CD8-positive, alpha-beta memory T cell (primary cell): ENCODE measurements at regions not wholly inside any gene's neighbourhood (a gene's known extent, or its start where the extent isn't known, plus 50 kb on each side); places are given as distances from the start of the nearest gene placed in this dataset.
"Not testable (repeated sequence)": the region's sequence is repeated elsewhere in the genome, so short reads cannot be mapped to it uniquely, and the experiment has no call there.

Experiments
- CTCF ChIA-PET: fragments of 350-600 bp; sonication (Branson Sonifier 250); formaldehyde crosslinking; loops from one replicate; lab custom pipeline; 2021; ENCODE audit warnings: antibody characterized with exemption; lab: Charles Lee
- POLR2A ChIA-PET: fragments of 350-600 bp; sonication (Branson Sonifier 250); formaldehyde crosslinking; loops from one replicate; lab custom pipeline; 2021; ENCODE audit warnings: antibody characterized with exemption; lab: Charles Lee
- DNase-seq, 5 donors: peaks; one replicate each; pipeline versions ENCODE4 v3.0.0 to v3.0.0-alpha.2; 2020 to 2022; ENCODE audit warnings: mixed read lengths in 1 of 5
- H3K27ac ChIP-seq: one replicate; pipeline ENCODE4 v1.7.0; 2013; ENCODE audit warnings: low read depth, mild to moderate bottlenecking, low read length, moderate library complexity
- H3K27me3 ChIP-seq: 2 replicates; pipeline ENCODE4 v1.7.0; 2013; ENCODE audit warnings: low read length, mild to moderate bottlenecking; ENCODE audit not compliant: insufficient read depth, poor library complexity, severe bottlenecking
- H3K36me3 ChIP-seq: 2 replicates; pipeline ENCODE4 v1.7.0; 2013; ENCODE audit warnings: mild to moderate bottlenecking, low read length, moderate library complexity; ENCODE audit not compliant: insufficient read depth
- H3K4me1 ChIP-seq: 2 replicates; pipeline ENCODE4 v1.7.0; 2013; ENCODE audit warnings: mild to moderate bottlenecking, low read length, moderate library complexity; ENCODE audit not compliant: insufficient read depth
- H3K4me3 ChIP-seq: 2 replicates; pipeline ENCODE4 v1.7.0; 2013; ENCODE audit warnings: mild to moderate bottlenecking, low read length
- H3K9me3 ChIP-seq: 2 replicates; pipeline ENCODE4 v1.7.0; 2013; ENCODE audit warnings: mild to moderate bottlenecking, low read length
- H3K27ac Mint-ChIP-seq, 8 donors: one replicate each; pipeline ENCODE4 v1.8.0; 2020 to 2021; ENCODE audit warnings: mixed read lengths in 8 of 8, mild to moderate bottlenecking in 6 of 8, inconsistent platforms in 3 of 8, moderate library complexity in 3 of 8
- H3K27me3 Mint-ChIP-seq, 2 donors: one replicate each; pipeline ENCODE4 v1.8.0; 2020 to 2021; ENCODE audit warnings: mixed read lengths in 2 of 2, mild to moderate bottlenecking in 1 of 2, moderate library complexity in 1 of 2
- H3K36me3 Mint-ChIP-seq, 3 donors: one replicate each; pipeline ENCODE4 v1.8.0; 2020 to 2021; ENCODE audit warnings: mixed read lengths in 3 of 3, inconsistent platforms in 1 of 3, mild to moderate bottlenecking in 1 of 3
- H3K4me1 Mint-ChIP-seq, 3 donors: one replicate each; pipeline ENCODE4 v1.8.0; 2020 to 2021; ENCODE audit warnings: mixed read lengths in 3 of 3, inconsistent platforms in 1 of 3, mild to moderate bottlenecking in 1 of 3
- H3K4me3 Mint-ChIP-seq, 7 donors: one replicate each; pipeline ENCODE4 v1.8.0; 2020 to 2021; ENCODE audit warnings: mixed read lengths in 7 of 7, mild to moderate bottlenecking in 6 of 7, moderate library complexity in 4 of 7, inconsistent platforms in 2 of 7
- H3K9me3 Mint-ChIP-seq, 5 donors: one replicate each; pipeline ENCODE4 v1.8.0; 2020 to 2022; ENCODE audit warnings: mixed read lengths in 5 of 5, mild to moderate bottlenecking in 3 of 5, moderate library complexity in 2 of 5, inconsistent platforms in 1 of 5

DNA sequence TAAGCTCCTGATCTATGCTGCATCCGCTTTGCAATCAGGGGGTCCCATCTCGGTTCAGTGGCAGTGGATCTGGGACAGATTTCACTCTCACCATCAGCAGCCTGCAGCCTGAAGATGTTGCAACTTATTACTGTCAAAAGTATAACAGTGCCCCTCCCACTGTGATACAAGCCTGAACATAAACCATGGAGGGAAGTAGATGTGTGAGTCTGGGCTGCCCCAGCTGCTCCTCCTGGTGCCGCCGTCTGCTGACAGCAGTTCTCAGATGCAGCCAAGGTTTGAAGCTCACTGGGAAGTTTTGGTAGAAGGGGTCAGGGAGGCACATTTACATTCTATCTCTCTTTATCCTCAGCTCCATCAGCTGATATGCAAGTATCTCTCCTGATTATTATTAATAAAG lies 1277.7 kb downstream of the RPIA start:
- POLR2A ChIA-PET, H3K27me3 Mint-ChIP-seq, H3K4me3 ChIP-seq, H3K36me3 ChIP-seq, H3K9me3 Mint-ChIP-seq, H3K4me1 Mint-ChIP-seq, CTCF ChIA-PET, H3K4me3 Mint-ChIP-seq, H3K9me3 ChIP-seq, H3K27ac ChIP-seq, H3K36me3 Mint-ChIP-seq, H3K4me1 ChIP-seq, H3K27me3 ChIP-seq, DNase-seq, H3K27ac Mint-ChIP-seq: not testable (repeated sequence)

DNA sequence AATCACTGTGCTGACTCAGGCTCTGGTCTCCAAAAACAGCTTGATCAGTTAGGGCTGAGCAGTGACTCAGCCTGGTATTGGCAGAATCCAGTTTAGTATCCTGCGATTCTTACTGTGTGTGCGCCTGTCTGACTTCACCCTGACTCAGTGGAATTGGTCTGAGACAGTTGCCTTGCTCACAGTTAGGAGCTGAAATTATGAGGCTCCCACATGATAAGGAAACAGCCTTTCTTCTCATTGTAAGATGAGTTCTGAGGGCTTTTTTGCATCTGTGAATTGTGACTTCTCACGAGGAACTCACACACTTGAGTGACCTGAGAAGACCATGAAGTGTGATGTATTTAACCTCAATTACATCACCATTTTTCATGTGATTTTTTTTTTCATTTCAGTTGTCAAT lies 1282.4 kb downstream of the RPIA start:
- H3K36me3 Mint-ChIP-seq, CTCF ChIA-PET, H3K36me3 ChIP-seq, POLR2A ChIA-PET, H3K9me3 ChIP-seq, H3K27me3 Mint-ChIP-seq, H3K27ac ChIP-seq, H3K27ac Mint-ChIP-seq, DNase-seq, H3K4me1 ChIP-seq, H3K4me3 ChIP-seq, H3K9me3 Mint-ChIP-seq, H3K4me1 Mint-ChIP-seq, H3K4me3 Mint-ChIP-seq, H3K27me3 ChIP-seq: not testable (repeated sequence)

DNA sequence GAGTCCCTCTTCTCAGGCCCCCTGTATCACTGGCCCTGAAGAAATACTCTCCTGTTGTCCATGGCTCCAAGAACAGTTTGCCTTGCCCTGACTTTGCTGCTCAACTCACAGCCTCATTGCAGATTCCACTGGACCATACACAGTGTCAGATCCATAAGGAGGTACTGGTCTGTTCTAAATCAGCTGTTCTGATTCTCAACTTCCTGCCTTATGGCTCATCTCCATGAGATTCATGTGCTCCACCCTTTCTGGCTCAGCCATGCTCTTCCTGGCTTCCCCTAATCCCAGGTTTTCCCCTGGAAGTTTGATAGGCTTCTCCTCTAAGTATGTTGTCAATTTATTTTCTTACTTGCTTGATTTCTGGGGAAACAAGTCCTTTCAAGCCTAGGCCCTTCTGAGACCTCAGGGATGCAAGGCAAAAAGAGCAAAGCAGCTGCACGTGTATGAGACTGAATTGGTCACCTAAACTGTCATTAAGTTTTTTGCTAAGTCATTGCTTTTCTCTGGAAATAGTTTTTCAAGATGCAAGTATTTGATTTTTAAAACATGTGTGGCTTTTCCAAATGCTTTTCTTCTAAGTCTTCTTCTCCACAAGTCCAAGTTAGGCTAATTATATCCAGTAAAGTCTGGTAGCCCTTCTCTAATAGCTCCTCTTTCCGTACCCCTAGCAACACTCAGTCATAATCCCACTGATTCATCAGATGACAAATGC lies 1288.5 kb downstream of the RPIA start:
- H3K9me3 Mint-ChIP-seq, H3K4me3 ChIP-seq, H3K27ac Mint-ChIP-seq, H3K36me3 Mint-ChIP-seq, H3K27me3 Mint-ChIP-seq, CTCF ChIA-PET, H3K27me3 ChIP-seq, H3K4me1 ChIP-seq, POLR2A ChIA-PET, DNase-seq, H3K4me1 Mint-ChIP-seq, H3K4me3 Mint-ChIP-seq, H3K36me3 ChIP-seq, H3K27ac ChIP-seq, H3K9me3 ChIP-seq: not testable (repeated sequence)

DNA sequence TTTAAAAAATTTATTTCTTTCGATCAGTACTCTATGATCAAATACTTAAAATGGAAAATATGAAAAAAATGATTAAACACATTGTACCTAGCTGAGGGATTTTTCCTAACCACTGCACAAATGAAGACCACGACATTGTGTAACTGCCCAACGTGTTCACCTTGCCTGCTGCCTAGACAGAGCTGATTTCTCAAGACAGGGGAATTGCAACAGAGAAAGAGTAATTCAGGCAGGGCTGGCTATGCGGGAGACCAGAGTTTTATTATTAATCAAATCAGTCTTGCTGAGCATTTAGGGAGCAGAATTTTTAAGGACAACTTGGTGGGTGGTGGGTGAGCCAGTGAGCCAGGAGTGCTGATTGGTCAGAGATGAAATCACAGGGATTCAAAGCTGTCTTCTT lies 1290.8 kb downstream of the RPIA start:
- H3K36me3 Mint-ChIP-seq, H3K4me3 ChIP-seq, H3K4me3 Mint-ChIP-seq, H3K4me1 Mint-ChIP-seq, POLR2A ChIA-PET, H3K36me3 ChIP-seq, H3K27me3 ChIP-seq, H3K9me3 Mint-ChIP-seq, H3K27ac ChIP-seq, CTCF ChIA-PET, H3K4me1 ChIP-seq, H3K27ac Mint-ChIP-seq, H3K9me3 ChIP-seq, H3K27me3 Mint-ChIP-seq, DNase-seq: not testable (repeated sequence)

DNA sequence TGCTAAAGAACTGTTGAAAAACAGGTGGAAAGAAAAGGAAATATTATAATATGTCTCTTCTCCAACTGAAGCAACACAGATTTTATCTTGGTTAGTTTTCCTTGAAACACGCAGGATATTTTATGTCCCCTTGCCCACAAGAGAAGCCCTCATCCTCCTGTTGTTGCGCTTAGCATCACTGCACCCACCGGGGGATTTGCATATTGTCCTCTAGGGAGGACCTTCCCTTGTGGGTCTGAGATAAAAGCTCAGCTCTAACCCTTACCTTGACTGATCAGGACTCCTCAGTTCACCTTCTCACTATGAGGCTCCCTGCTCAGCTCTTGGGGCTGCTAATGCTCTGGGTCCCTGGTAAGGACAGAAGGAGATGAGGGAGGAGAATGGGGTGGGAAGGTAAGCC lies 1294.2 kb downstream of the RPIA start:
- DNase-seq, H3K27me3 ChIP-seq, H3K4me3 Mint-ChIP-seq, H3K4me1 ChIP-seq, H3K9me3 Mint-ChIP-seq, H3K27ac ChIP-seq, CTCF ChIA-PET, H3K36me3 ChIP-seq, H3K27me3 Mint-ChIP-seq, H3K4me1 Mint-ChIP-seq, H3K4me3 ChIP-seq, H3K9me3 ChIP-seq, H3K27ac Mint-ChIP-seq, POLR2A ChIA-PET, H3K36me3 Mint-ChIP-seq: not testable (repeated sequence)

DNA sequence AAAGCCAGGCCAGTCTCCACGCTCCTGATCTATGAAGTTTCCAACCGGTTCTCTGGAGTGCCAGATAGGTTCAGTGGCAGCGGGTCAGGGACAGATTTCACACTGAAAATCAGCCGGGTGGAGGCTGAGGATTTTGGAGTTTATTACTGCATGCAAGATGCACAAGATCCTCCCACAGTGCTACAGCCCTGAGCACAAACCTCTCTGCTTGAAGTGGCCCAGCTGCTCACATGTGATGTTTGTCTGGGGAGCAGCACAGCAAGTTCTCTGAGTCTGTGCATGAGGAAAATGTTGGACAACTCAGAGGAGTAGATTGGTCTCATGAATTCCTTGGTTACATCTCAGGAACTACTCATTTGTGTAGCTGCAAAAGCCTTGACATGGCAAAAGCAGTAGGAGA lies 1295.1 kb downstream of the RPIA start:
- H3K36me3 Mint-ChIP-seq, H3K27ac Mint-ChIP-seq, POLR2A ChIA-PET, H3K36me3 ChIP-seq, H3K4me1 Mint-ChIP-seq, H3K4me3 ChIP-seq, DNase-seq, H3K27ac ChIP-seq, H3K4me1 ChIP-seq, H3K4me3 Mint-ChIP-seq, H3K27me3 Mint-ChIP-seq, CTCF ChIA-PET, H3K9me3 Mint-ChIP-seq, H3K27me3 ChIP-seq, H3K9me3 ChIP-seq: not testable (repeated sequence)

DNA sequence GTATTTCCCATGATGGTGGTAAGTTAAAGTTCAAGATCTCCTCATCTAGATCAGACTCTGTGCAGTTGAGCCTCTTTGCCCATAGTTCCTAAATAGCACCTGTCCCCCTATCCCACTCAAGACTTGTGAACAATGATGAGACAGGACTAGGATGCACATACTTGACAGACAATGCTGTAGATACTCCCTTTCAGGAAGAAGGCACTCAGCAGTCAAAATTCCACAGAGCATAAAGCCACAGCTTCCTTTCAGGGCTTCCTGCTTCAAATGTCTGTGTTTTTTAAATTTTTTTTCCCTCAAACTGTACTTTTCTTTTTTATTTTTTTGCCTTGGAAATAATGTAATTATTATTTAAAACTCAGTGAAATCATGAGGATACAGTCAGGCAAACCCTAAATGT lies 1305.3 kb downstream of the RPIA start:
- POLR2A ChIA-PET, H3K4me1 Mint-ChIP-seq, CTCF ChIA-PET, H3K36me3 Mint-ChIP-seq, H3K36me3 ChIP-seq, DNase-seq, H3K27me3 Mint-ChIP-seq, H3K4me1 ChIP-seq, H3K27ac ChIP-seq, H3K27me3 ChIP-seq, H3K9me3 Mint-ChIP-seq, H3K9me3 ChIP-seq, H3K4me3 ChIP-seq, H3K4me3 Mint-ChIP-seq, H3K27ac Mint-ChIP-seq: not testable (repeated sequence)

DNA sequence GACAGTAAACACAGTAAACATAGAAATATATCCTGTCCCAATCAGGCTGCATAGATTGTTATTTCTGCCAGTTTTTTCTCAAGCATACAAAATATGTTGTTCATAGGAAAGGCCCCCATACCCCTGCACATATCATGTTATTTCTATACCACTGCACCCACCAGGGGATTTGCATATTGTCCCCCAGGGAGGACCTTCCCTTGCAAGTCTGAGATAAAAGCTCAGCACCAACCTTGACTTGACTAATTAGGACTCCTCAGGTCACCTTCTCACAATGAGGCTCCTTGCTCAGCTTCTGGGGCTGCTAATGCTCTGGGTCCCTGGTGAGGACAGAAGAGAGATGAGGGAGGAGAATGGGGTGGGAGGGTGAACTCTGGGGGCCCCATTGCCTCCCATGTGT lies 1313.1 kb downstream of the RPIA start:
- H3K36me3 Mint-ChIP-seq, DNase-seq, H3K36me3 ChIP-seq, H3K27ac Mint-ChIP-seq, H3K27me3 Mint-ChIP-seq, H3K27me3 ChIP-seq, H3K27ac ChIP-seq, H3K4me1 Mint-ChIP-seq, H3K9me3 Mint-ChIP-seq, CTCF ChIA-PET, H3K9me3 ChIP-seq, H3K4me1 ChIP-seq, H3K4me3 Mint-ChIP-seq, H3K4me3 ChIP-seq, POLR2A ChIA-PET: not testable (repeated sequence)

DNA sequence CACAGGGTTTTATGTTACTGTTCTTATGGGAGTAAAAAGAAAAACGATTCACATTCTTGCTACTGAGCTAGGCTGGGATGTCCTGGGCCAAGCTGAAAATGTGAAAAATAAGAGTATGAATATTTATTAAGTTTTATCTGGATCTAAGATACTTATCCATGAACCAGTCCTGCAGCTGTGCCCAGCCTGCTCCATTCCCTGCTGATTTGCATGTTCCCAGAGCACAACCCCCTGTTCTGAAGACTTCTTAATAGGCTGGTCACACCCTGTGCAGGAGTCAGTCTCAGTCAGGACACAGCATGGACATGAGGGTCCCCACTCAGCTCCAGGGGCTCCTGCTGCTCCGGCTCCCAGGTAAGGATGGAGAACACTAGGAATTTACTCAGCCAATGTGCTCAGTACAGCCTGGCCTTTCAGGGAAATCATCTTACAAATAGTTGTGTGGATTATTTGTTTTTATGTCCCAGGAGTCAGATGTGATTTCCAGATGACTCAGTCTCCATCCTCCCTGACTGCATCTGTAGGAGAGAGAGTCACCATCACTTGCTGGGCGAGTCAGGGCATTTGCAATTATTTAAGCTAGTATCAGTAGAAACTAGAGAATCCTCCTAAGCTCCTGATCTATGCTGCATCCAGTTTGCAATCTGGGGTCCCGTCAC lies 1319.1 kb downstream of the RPIA start:
- H3K27me3 ChIP-seq, H3K9me3 Mint-ChIP-seq, H3K27ac ChIP-seq, H3K36me3 ChIP-seq, H3K27me3 Mint-ChIP-seq, H3K27ac Mint-ChIP-seq, POLR2A ChIA-PET, H3K36me3 Mint-ChIP-seq, H3K4me3 Mint-ChIP-seq, H3K4me1 Mint-ChIP-seq, H3K4me1 ChIP-seq, H3K9me3 ChIP-seq, DNase-seq, H3K4me3 ChIP-seq, CTCF ChIA-PET: not testable (repeated sequence)
